ENCODE measurements at regions not wholly inside any gene's neighbourhood (a gene's known extent, or its start where the extent isn't known, plus 50 kb on each side); places are given as distances from the start of the nearest gene placed in this dataset.

GRCh38 chr12:46609273-46609623, 216.5 kb downstream of the SLC38A4 start:
- TF ChIP-seq CTCF (IDR thresholded peaks at IDR 0.05) (no peak), POLR2A (IDR thresholded peaks at IDR 0.05) (no peak)

All from heart left ventricle (tissue), 13 donors.